Heart left ventricle (tissue), 16 donors: ENCODE measurements at regions not wholly inside any gene's neighbourhood (a gene's known extent, or its start where the extent isn't known, plus 50 kb on each side); places are given as distances from the start of the nearest gene placed in this dataset.
A peak's percentile ranks its signal among the peaks of the same experiment; 100 is the strongest.

Experiments used
- ATAC-seq, 4 donors: fragments of 200-7000 bp; cut with Tn5 transposase; one replicate each; pipeline ENCODE4 v1.9.1; 2020 to 2022; ENCODE audit warnings: moderate library complexity in 4 of 4, mild to moderate bottlenecking in 3 of 4, moderate number of reproducible peaks in 1 of 4
- DNase-seq, 5 donors: peaks; one replicate each; pipeline ENCODE4 v3.0.0-alpha.2; 2020
- H3K27ac ChIP-seq, 12 donors: fragments of 200-600 bp; sonication (generic) in 4 of 12; one replicate each; pipeline versions ENCODE4 v1.5.0 to v1.8.0; 2016 to 2022; ENCODE audit warnings: mild to moderate bottlenecking in 2 of 12
- H3K27me3 ChIP-seq, 9 donors: fragments of 200-600 bp; sonication (generic) in 2 of 9; one replicate each; pipeline versions ENCODE4 v1.5.1 to v1.8.0; 2016 to 2022; ENCODE audit warnings: mild to moderate bottlenecking in 3 of 9
- H3K36me3 ChIP-seq, 9 donors: fragments of 200-600 bp; sonication (generic) in 2 of 9; one replicate each; pipeline versions ENCODE4 v1.5.0 to v1.8.0; 2018 to 2022; ENCODE audit warnings: mild to moderate bottlenecking in 2 of 9
- H3K4me1 ChIP-seq, 12 donors: fragments of 200-600 bp; sonication (generic) in 4 of 12; one replicate each; pipeline versions ENCODE4 v1.5.0 to v1.8.0; 2016 to 2022; ENCODE audit warnings: mild to moderate bottlenecking in 3 of 12
- H3K4me3 ChIP-seq, 12 donors: fragments of 200-600 bp; sonication (generic) in 4 of 12; one replicate each; pipeline versions ENCODE4 v1.5.0 to v1.8.0; 2017 to 2022; ENCODE audit warnings: mild to moderate bottlenecking in 9 of 12, moderate library complexity in 4 of 12
- H3K9me3 ChIP-seq, 12 donors: fragments of 200-600 bp; sonication (generic) in 4 of 12; one replicate each; pipeline versions ENCODE4 v1.5.0 to v1.8.0; 2016 to 2022; ENCODE audit warnings: mild to moderate bottlenecking in 1 of 12
- POLR2A ChIP-seq, 2 donors: fragments of 450-650 bp; IDR thresholded peaks; one replicate each; pipeline ENCODE4 v1.6.1; 2017; ENCODE audit warnings: antibody characterized with exemption in 2 of 2, mild to moderate bottlenecking in 2 of 2, moderate library complexity in 2 of 2
- WGBS, 4 donors: extraction: QIAGEN DNeasy Blood & Tissue Kit in 2 of 4; methylation state at CpG; one replicate each; pipeline versions ENCODE4 v1.1.5 to v1.1.7; 2013 to 2018; 5-methylcytosine and 5-hydroxymethylcytosine counted together
- intact Hi-C, 10 donors: fragments of 100-400 bp; cut with DNase I; formaldehyde crosslinking; loops; one replicate each; pipeline versions ENCODE4 v1.11.1 to v1.14.2; 2022
- TF ChIP-seq, protein P1 (sequence below), 12 donors: fragments of 200-600 bp; sonication (generic) in 4 of 12; IDR thresholded peaks; one replicate each; pipeline versions ENCODE4 v1.5.0 to v1.8.0; 2018 to 2022; ENCODE audit warnings: antibody characterized with exemption in 12 of 12, mild to moderate bottlenecking in 5 of 12
- donor health status: ischemic (EF 13 %, LVEDD 7.1; RV severe dilation, severe dysfunction).
- donor health status: healthy with polysubstance abuse.
- donor health status: DM: no; HTN: yes; CAD: no.
- donor health status: DM: no; HTN: no; CAD: no.
- donor health status: ischemic (EF 25% LVEDD 6.9; RV normal size, moderate dysfunction).
- donor health status: ischemic (EF 25% LVEDD 5.7; RV mildly dilated, moderate dysfunction).
- donor health status: healthy.
- donor health status: DM: yes; HTN: yes; CAD: no.
- donor health status: ischemic (EF 35%, LVEDD 5.7; RV mildly dilated, moderate dysfunction).
- donor health status: nonischemic (EF 11% LVEDD 7.7; RV severe dilation, severe dysfunction).
- donor health status: DM: yes; HTN: yes; CAD: no.
- donor health status: PGD.
- donor health status: ischemic (EF 29% LVEDD 5.4; RV normal size, mild dysfunction).
- donor health status: nonischemic (EF 23%, LVEDD 6.1; RV moderate dilation, normal function).

DNA sequence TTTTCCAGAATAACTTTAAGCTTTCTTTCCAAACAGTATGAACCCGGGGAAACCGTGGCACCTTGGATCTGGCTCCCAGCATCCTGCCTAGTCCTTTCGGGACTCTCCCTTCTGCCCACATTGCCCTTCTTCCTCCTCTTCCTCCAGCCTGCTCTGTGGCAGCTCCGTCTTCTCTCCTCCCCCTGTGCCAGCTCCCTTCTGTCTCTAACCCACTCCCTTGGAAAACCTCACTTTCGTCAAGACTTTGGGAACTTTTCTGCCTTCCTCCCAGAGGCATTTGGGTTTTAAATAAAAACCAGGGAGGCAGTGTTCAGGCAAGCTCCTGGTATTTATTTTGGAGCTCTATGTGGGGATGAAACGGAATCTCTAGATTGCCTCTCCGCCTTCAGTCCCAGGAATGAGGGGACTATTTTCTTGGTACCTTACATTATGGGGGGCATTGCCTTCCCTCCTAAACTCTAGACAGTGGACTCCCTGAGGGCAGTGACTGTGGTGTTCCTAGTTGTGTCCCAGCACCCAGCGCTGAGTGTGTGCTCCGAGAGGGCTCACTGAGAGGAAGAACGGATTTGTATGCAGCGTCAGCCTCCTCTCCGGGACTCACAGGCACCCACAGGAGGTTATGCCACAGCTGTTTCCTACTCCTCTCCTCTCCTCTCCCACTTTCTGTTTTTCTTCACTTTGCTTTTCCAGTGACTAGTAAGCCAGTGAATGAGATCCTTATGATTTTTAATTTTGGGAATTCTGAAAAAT lies 105.4 kb upstream of the MRPS22 start:
- ATAC-seq (no peak), DNase-seq (no peak)
- intact Hi-C loops = no loop called here
- WGBS, 4 donors = 54 to 59% (median 57%) methylated on average over 12 of the region's 12 CpGs
- H3K4me3 ChIP-seq = peak overlapping the region in 2 of 12 donors; percentile 9 to 20
- no peaks in the 10 kb centered on the region for H3K4me1 ChIP-seq
- no peaks in the 10 kb centered on the region for H3K36me3 ChIP-seq
- TF ChIP-seq, protein P1, sequence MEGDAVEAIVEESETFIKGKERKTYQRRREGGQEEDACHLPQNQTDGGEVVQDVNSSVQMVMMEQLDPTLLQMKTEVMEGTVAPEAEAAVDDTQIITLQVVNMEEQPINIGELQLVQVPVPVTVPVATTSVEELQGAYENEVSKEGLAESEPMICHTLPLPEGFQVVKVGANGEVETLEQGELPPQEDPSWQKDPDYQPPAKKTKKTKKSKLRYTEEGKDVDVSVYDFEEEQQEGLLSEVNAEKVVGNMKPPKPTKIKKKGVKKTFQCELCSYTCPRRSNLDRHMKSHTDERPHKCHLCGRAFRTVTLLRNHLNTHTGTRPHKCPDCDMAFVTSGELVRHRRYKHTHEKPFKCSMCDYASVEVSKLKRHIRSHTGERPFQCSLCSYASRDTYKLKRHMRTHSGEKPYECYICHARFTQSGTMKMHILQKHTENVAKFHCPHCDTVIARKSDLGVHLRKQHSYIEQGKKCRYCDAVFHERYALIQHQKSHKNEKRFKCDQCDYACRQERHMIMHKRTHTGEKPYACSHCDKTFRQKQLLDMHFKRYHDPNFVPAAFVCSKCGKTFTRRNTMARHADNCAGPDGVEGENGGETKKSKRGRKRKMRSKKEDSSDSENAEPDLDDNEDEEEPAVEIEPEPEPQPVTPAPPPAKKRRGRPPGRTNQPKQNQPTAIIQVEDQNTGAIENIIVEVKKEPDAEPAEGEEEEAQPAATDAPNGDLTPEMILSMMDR (IDR thresholded peaks at IDR 0.05) = no peak
- TF ChIP-seq POLR2A (IDR thresholded peaks at IDR 0.05) = no peak
- peaks cover 0 to 17% (median 3%) of the 10 kb centered on the region in 9 donors for H3K27me3 ChIP-seq
- no peak overlapping the region for H3K27ac ChIP-seq
- no peaks in the 10 kb centered on the region for H3K9me3 ChIP-seq

DNA sequence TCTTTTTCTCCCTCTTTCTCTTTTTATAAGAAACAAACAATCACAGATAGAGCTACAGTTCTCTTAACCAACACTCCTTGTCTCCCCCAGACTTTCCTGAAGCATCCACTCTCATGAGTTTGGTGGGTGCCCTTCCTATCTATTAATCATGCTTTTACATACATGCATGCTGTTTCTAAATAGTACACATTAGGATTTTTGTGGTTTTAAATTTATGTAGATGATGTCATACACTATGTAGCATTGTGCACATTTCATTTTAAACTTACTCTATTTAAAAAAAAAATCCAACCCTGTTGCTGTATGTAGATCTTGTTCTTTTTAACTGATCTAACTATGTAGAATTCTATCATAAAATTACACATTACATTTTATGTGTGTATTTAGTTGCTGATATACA lies 104.3 kb upstream of the MRPS22 start:
- Histone ChIP-seq H3K4me1 (no peaks in the 10 kb centered on the region), H3K27ac (no peak overlapping the region), H3K9me3 (no peaks in the 10 kb centered on the region), H3K27me3 (peaks cover 0 to 21% (median 3%) of the 10 kb centered on the region in 9 donors), H3K36me3 (no peaks in the 10 kb centered on the region), H3K4me3 (no peak overlapping the region)
- DNase-seq (no peak), ATAC-seq (no peak)
- no peak for TF ChIP-seq POLR2A (IDR thresholded peaks at IDR 0.05)
- TF ChIP-seq, protein P1 (IDR thresholded peaks at IDR 0.05) = no peak
- intact Hi-C loops = no loop called here

DNA sequence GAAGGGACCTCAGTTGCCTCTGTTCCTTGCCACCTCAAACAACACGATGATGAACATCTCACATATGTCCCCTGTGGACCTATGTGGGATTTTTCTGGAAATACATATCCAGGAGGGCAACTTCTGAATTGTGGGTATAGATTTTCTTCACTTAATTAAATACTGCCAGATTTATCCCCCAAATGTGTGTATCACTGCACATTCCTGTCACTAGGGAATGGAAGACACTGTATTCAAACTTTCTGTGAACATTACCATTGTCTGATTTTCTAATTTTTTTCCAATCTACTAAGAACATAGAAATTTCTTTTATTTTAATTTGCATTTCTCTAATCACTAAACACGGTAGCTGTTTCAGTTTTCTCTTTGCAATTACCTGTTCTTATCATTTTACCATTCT lies 102.0 kb upstream of the MRPS22 start:
- WGBS, 4 donors = 71 to 80% (median 74%) methylated on average over 2 of the region's 2 CpGs
- no peaks in the 10 kb centered on the region for H3K36me3 ChIP-seq
- no peak for ATAC-seq
- intact Hi-C loops = no loop called here
- no peaks in the 10 kb centered on the region for H3K9me3 ChIP-seq
- peaks cover 0 to 31% (median 3%) of the 10 kb centered on the region in 9 donors for H3K27me3 ChIP-seq
- no peak overlapping the region for H3K27ac ChIP-seq
- DNase-seq = no peak
- no peaks in the 10 kb centered on the region for H3K4me1 ChIP-seq
- no peak for TF ChIP-seq POLR2A (IDR thresholded peaks at IDR 0.05)
- TF ChIP-seq, protein P1 (IDR thresholded peaks at IDR 0.05) = no peak
- no peak overlapping the region for H3K4me3 ChIP-seq

DNA sequence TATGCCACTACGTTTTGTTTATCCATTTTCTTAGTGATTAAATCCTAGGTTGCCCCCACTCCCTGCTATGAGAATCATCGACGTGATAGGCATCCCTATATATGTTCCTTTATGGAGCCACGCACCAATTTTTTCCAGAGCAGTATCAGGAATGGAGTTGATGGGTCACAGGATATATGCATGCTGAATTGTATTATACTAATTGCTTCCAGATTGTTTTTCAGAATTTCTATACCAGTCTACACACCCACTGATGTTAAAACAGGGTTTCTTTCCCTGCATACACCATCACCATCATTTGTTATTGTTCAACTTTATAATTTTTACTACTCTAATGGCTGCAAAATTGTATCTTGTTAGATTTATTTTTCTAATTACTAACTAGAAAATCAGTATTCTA lies 100.1 kb upstream of the MRPS22 start:
- intact Hi-C loops = no loop called here
- Histone ChIP-seq H3K27me3 (peaks cover 0 to 31% (median 6%) of the 10 kb centered on the region in 9 donors), H3K36me3 (no peaks in the 10 kb centered on the region), H3K4me3 (no peak overlapping the region), H3K9me3 (no peaks in the 10 kb centered on the region), H3K4me1 (no peaks in the 10 kb centered on the region), H3K27ac (no peak overlapping the region)
- DNase-seq = no peak
- ATAC-seq = no peak
- TF ChIP-seq, protein P1 (IDR thresholded peaks at IDR 0.05) = no peak
- TF ChIP-seq POLR2A (IDR thresholded peaks at IDR 0.05) = no peak
- 78 to 80% (median 79%) methylated on average over 4 of the region's 4 CpGs for WGBS, 4 donors
